ENCODE measurements at regions not wholly inside any gene's neighbourhood (a gene's known extent, or its start where the extent isn't known, plus 50 kb on each side); places are given as distances from the start of the nearest gene placed in this dataset.

- ChIA-PET POLR2A (no interaction called here), CTCF (no interaction called here)
- DNase-seq (ENCODE audit: low read depth) = no peak
- H3K27me3 ChIP-seq (ENCODE audit: control insufficient read depth, insufficient read depth, low read length) = no peaks in the 10 kb centered on the region
- no peaks in the 10 kb centered on the region for H3K36me3 ChIP-seq (ENCODE audit: control insufficient read depth, insufficient read depth, low read length)
- TF ChIP-seq CTCF (IDR thresholded peaks at IDR 0.05; ENCODE audit: insufficient read depth, low read depth, low read length) = no peak
- H3K4me3 ChIP-seq (ENCODE audit: low read depth, low read length) = no peak overlapping the region
Measured at GRCh38 chr19:16005925-16006324, 57.1 kb downstream of the OR10H4 start.

GRCh38 chr19:16012552-16012951, 63.7 kb upstream of the TPM4 start:
- DNase-seq (ENCODE audit: low read depth) = no peak
- TF ChIP-seq CTCF (IDR thresholded peaks at IDR 0.05; ENCODE audit: insufficient read depth, low read depth, low read length) = no peak
- Histone ChIP-seq H3K4me3 (ENCODE audit: low read depth, low read length) (no peak overlapping the region), H3K27me3 (ENCODE audit: control insufficient read depth, insufficient read depth, low read length) (no peaks in the 10 kb centered on the region), H3K36me3 (ENCODE audit: control insufficient read depth, insufficient read depth, low read length) (no peaks in the 10 kb centered on the region)
- ChIA-PET POLR2A (no interaction called here), CTCF (interaction anchor here (0.5 kb wide), 1 partner anchor 14 kb away, joined by 3 read pairs; no protein-coding TSS in a partner anchor)

GRCh38 chr19:16013181-16013850, 63.0 kb upstream of the TPM4 start:
- Histone ChIP-seq H3K4me3 (ENCODE audit: low read depth, low read length) (no peak overlapping the region), H3K36me3 (ENCODE audit: control insufficient read depth, insufficient read depth, low read length) (no peaks in the 10 kb centered on the region), H3K27me3 (ENCODE audit: control insufficient read depth, insufficient read depth, low read length) (no peaks in the 10 kb centered on the region)
- POLR2A ChIA-PET = no interaction called here
- DNase-seq (ENCODE audit: low read depth) = no peak
- TF ChIP-seq CTCF (IDR thresholded peaks at IDR 0.05; ENCODE audit: insufficient read depth, low read depth, low read length) = no peak
- CTCF ChIA-PET = interaction anchor here (1.1 kb wide), 1 partner anchor 12 kb away, joined by 4 read pairs; no protein-coding TSS in a partner anchor

GRCh38 chr19:16013851-16014840, 62.1 kb upstream of the TPM4 start:
- Histone ChIP-seq H3K36me3 (ENCODE audit: control insufficient read depth, insufficient read depth, low read length) (no peaks in the 10 kb centered on the region), H3K4me3 (ENCODE audit: low read depth, low read length) (no peak overlapping the region), H3K27me3 (ENCODE audit: control insufficient read depth, insufficient read depth, low read length) (no peaks in the 10 kb centered on the region)
- no peak for DNase-seq (ENCODE audit: low read depth)
- no peak for TF ChIP-seq CTCF (IDR thresholded peaks at IDR 0.05; ENCODE audit: insufficient read depth, low read depth, low read length)
- POLR2A ChIA-PET = no interaction called here
- CTCF ChIA-PET = interaction anchor here (0.6 to 1.1 kb wide), 2 partner anchors 12 to 52 kb away, joined by 3 to 4 read pairs; no protein-coding TSS in a partner anchor
